ENCODE measurements at regions not wholly inside any gene's neighbourhood (a gene's known extent, or its start where the extent isn't known, plus 50 kb on each side); places are given as distances from the start of the nearest gene placed in this dataset.
"Not testable (repeated sequence)": the region's sequence is repeated elsewhere in the genome, so short reads cannot be mapped to it uniquely, and the experiment has no call there.

GRCh38 chr14:87360246-87360645 is 632.7 kb downstream of the GALC start:
- not testable (repeated sequence) for TF ChIP-seq CTCF (IDR thresholded peaks at IDR 0.05; ENCODE audit: low read depth, low read length); POLR2A (IDR thresholded peaks at IDR 0.05; ENCODE audit: extremely low read depth, insufficient read length)

Measured in NB4 (cell line).